HG03571 (cell line): ENCODE measurements at regions not wholly inside any gene's neighbourhood (a gene's known extent, or its start where the extent isn't known, plus 50 kb on each side); places are given as distances from the start of the nearest gene placed in this dataset.

Experiments
- ATAC-seq: cut with Tn5 transposase; IDR thresholded peaks from one replicate; pipeline ENCODE4 v1.9.1; 2021; ENCODE audit not compliant: unreplicated experiment

GRCh38 chr11:19474954-19475721 lies 234.4 kb upstream of the E2F8 start:
- ATAC-seq: peak; percentile 63

DNA sequence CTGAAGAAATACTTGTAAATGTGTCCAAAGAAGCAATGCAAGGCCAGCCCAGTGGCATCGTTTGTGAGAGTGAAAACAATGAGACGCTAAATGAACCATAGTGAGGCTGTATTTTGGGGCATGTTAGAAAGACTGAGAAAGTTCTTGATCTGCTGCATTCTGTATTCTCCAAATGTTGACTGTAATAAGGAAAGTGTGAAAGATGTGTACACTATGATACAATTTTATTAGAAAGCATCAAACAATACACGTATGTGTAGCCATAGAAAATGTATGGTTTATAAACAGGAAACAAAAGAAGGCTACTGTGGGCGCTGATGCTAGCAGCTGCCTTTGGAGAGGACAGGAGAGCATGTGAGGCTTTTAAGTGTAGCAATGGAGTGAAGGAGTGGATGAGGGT lies 233.5 kb upstream of the E2F8 start:
- ATAC-seq: no peak

GRCh38 chr11:19472679-19473078 lies 231.9 kb upstream of the E2F8 start:
- no peak for ATAC-seq

GRCh38 chr11:19467904-19468303 lies 227.2 kb upstream of the E2F8 start:
- no peak for ATAC-seq

DNA sequence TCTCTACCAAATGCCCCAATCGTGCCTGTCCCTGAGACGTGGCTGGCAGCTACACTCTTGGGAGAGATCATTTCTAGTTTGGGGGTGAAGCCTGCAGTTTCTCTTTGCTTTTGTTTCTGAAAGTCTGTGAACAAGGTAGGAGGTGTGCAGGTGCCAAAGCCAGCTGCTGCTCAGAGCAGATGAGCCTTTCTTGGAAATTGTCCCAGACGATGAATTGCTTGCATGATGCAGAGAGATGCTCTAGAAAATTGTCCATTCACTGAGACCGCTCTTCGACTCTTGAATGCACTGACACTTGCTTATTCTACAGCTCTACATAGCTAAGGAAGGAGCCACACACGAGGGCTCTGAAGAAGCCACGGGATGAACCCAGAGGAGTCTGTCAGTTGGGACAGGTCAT lies 225.6 kb upstream of the E2F8 start:
- no peak for ATAC-seq

DNA sequence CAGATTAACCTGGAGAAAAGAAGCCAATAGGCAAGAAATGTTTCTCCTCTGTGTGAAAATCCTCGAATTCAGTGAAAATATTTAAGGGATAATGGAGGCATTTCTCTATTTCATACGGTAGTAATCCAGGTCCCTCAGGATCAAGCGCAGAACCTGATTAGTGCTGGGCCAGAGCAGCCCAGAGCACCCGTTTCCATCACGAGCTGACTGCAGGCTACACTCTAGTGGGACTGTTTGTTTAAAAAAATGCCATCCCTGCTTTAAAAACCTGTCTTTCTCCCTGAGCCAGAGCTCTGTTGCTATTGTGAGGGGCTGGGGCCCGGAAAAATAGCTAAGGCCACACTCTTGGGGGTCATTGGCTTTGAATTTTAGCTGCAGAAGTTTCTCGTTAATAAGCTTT lies 223.2 kb upstream of the E2F8 start:
- ATAC-seq: no peak

GRCh38 chr11:19460718-19461405 lies 220.1 kb upstream of the E2F8 start:
- ATAC-seq: no peak

DNA sequence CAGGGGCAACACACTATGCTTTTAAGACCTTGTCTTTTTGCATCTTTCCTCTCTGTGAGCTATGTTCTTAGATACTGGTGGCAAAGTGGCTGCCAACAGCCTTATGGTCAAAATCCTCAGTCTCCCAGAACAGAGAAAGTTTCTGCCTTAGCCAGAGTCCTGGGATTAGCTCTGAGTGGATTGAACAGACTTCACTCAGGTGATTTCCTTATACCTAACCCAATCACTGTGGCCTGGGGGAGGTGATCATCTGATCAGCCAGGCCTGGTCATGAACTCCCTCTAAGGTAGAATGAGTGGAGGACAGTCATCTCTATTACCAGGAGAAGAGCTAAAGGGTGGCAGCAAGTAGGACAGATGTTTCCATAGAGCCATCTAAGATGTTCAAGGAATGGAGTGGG lies 218.5 kb upstream of the E2F8 start:
- ATAC-seq: no peak

DNA sequence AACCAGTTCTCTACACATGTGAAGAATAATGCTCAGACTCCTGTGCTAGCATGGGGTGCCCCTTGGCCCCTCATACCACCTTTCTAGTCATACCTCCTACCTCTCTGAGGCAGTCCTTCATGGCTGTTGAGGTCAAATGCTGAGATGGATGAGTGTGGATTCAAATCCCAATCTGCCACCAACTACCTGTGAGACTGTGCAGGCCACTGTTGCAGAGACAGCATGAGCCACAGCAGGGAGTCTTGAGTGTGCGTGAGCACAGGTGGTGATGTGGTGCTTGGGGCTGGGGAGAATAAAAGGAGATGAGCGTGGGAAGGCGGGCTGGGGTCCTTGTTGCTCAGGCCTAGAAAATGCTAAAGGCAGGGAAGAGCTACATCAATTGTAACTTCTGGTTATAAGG lies 218.0 kb upstream of the E2F8 start:
- ATAC-seq: no peak

GRCh38 chr11:19458231-19458630 lies 217.5 kb upstream of the E2F8 start:
- ATAC-seq: no peak

DNA sequence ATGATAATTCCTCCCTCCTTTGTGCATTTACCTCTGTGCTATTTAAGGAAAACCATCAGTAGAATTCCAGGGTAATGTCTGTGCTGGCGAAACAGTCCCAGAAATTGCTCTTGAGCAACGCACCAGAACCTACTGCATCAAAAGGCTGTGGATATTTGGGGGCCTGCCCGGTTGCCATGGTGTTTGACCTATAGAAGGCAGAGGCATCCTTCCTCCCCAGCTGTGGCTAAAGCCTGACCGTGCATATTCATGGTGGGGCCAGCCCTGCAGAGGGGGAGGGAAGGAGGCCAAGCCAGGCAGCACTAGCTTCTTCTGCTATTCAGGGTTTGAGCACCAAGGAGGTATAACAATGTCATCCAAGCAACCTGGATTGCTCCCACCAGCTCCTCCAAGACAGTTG lies 215.0 kb upstream of the E2F8 start:
- ATAC-seq: no peak

GRCh38 chr11:19453651-19454257 lies 213.0 kb upstream of the E2F8 start:
- no peak for ATAC-seq

DNA sequence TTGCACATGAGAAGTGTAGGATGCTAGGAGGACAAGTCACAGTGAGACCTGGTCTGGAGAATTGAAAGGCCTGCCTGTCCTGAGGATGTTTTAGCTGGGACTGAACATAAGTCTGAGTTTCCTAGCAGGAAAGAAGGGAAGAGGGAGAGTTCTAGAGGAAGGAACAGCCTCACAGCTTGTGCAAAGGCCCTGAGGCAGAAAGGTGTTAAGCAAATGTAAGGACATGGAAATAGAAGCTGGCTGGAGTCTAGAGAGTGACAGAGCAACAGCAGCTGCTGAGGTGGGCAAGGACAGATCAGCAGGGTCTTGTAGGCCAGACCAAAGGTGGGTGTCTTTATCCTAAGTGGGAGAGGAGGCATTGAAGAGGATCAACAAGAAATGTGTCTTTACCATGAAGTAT lies 210.9 kb upstream of the E2F8 start:
- ATAC-seq: no peak

- ATAC-seq: no peak
Measured at GRCh38 chr11:19450282-19450681, 209.5 kb upstream of the E2F8 start.

- ATAC-seq: no peak
Measured at GRCh38 chr11:19448651-19449050, 207.9 kb upstream of the E2F8 start.

DNA sequence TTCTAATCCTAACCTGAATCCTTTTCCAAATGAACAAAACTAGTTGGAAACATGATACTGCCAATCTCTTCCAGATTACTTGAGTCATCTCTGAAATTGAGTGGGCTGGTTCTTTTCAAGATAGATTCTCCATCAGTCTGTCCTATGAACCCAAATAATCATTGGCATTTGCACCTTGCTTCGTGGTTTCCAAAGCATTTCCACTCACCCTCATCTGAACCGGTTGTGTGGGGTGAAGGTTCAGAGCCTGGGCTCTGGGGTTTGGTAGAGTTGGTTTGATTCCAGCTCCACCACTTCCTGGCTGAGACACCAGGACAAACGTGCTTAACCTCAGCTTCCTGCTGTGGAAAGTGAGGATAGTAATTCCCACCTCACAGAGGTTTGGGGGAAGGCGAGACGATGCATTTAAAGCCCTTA lies 206.4 kb upstream of the E2F8 start:
- ATAC-seq: no peak

- ATAC-seq: no peak
Measured at GRCh38 chr11:19445771-19446170, 205.0 kb upstream of the E2F8 start.

DNA sequence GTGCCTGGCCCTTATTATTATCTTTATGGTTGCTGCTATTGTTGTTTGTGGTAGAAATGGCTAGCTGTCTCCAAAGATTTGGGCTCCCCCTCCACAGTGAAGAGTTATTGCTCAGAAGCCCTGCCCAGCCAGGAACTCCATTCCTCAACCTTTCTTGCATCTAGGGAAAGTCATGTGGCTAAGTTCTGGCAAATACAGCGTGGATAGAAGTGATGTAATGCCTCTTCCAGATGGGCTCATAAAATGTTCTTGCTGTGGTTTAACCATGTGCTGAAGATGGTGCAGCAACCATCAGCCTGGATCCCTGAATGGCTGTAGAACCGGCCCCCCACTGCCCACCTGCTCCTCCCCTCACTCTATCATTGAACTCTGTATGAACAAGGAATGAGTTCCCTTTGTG lies 203.5 kb upstream of the E2F8 start:
- ATAC-seq: no peak

DNA sequence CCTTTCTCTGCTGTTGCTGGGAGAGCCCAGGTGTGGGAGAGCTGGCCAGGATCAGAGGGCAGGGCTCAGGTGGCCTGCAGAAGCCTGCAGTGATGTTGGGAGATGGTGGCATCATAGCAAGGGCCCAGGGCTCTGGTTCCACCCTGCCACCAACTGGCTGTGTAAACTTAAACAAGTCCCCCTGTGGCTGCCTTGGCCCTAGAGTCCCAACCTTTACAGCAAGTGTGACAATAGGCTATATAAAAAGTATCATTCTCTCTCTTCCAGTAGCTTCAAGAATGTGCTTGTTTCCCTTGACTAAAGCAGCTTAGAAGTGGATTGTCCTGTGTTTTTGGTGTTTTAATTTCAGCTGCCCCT lies 201.8 kb upstream of the E2F8 start:
- no peak for ATAC-seq

GRCh38 chr11:19441752-19442553 lies 201.2 kb upstream of the E2F8 start:
- peak; percentile 93 for ATAC-seq

GRCh38 chr11:19441288-19441687 lies 200.5 kb upstream of the E2F8 start:
- ATAC-seq: no peak

DNA sequence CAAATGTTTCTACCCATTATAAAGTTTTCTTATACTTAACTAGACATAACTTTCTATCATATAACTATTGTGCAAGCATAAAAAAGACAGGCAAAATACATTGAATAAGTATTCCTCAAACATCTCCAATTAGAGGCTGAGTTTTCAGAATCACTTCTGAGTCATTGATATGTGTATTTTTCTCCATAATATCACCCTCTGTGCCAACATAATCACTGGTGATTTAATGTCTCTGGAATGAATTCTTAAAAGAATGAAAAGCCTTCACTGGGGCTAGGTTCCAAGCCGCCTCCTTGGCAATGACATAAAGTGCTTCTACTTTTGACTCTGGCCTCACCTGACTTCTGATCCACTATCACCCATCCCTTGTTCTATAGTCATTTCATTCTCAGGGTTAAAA lies 197.0 kb upstream of the E2F8 start:
- ATAC-seq: no peak
